Natural killer cell treated with Interleukin-12 subunit alpha and Interleukin-12 subunit beta and Interleukin-15 and Interleukin-18, amount 100 ng/mL, for 72 hours (primary cell): ENCODE measurements at regions not wholly inside any gene's neighbourhood (a gene's known extent, or its start where the extent isn't known, plus 50 kb on each side); places are given as distances from the start of the nearest gene placed in this dataset.

Source experiments
- ATAC-seq, 2 donors: fragments of 150-1000 bp; cut with Tn5 transposase in 1 of 2; sonication (Bioruptor Pico), chemical (Tn5 transposase) in 1 of 2; 2 replicates each; pipeline ENCODE4 v1.10.0; 2021
- DNase-seq: peaks from one replicate; pipeline ENCODE4 v3.0.0; 2022; ENCODE audit warnings: low spot score
- H3K27ac Mint-ChIP-seq, 2 donors: 1 replicate in 1 of 2; 2 replicates in 1 of 2; pipeline ENCODE4 v1.8.0; 2022; ENCODE audit warnings: mixed read lengths in 2 of 2, mild to moderate bottlenecking in 1 of 2, moderate library complexity in 1 of 2
- H3K27me3 Mint-ChIP-seq, 2 donors: 1 replicate in 1 of 2; 2 replicates in 1 of 2; pipeline ENCODE4 v1.8.0; 2022; ENCODE audit warnings: mixed read lengths in 2 of 2
- H3K36me3 Mint-ChIP-seq: one replicate; pipeline ENCODE4 v1.8.0; 2022; ENCODE audit warnings: mixed read lengths
- H3K4me1 Mint-ChIP-seq, 2 donors: 1 replicate in 1 of 2; 2 replicates in 1 of 2; pipeline ENCODE4 v1.8.0; 2022; ENCODE audit warnings: low read depth in 2 of 2, mixed read lengths in 2 of 2, mild to moderate bottlenecking in 1 of 2
- H3K4me3 Mint-ChIP-seq: one replicate; pipeline ENCODE4 v1.8.0; 2022; ENCODE audit warnings: mixed read lengths
- H3K9me3 Mint-ChIP-seq: 2 replicates; pipeline ENCODE4 v1.8.0; 2022; ENCODE audit warnings: mixed read lengths

DNA sequence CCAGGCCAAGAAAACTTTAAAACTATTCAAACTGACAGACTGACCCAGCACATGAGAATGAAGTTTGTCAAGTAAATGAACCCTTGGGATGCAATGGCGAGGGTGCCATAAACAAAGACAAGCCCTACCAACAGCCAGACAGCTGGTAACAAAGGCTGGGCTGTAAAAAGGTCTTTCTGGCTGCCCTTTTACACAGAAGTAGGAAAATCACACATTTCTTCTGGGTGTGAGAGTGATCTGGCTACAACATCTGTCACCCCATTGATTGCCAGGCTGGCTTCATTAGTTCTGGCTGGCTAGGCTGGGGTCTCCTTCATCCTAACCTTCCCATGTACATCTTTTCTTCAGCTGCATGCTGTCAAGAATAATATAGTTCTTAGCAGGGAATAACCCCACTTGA, 83.6 kb upstream of the FOXD3 start:
- Mint-ChIP-seq H3K9me3 (peaks cover 3% of the 10 kb centered on the region), H3K36me3 (no peaks in the 10 kb centered on the region), H3K4me3 (no peak overlapping the region), H3K4me1 (no peaks in the 10 kb centered on the region), H3K27ac (no peak overlapping the region), H3K27me3 (peaks cover 11 to 15% of the 10 kb centered on the region in 2 donors)
- ATAC-seq (no peak), DNase-seq (no peak)

DNA sequence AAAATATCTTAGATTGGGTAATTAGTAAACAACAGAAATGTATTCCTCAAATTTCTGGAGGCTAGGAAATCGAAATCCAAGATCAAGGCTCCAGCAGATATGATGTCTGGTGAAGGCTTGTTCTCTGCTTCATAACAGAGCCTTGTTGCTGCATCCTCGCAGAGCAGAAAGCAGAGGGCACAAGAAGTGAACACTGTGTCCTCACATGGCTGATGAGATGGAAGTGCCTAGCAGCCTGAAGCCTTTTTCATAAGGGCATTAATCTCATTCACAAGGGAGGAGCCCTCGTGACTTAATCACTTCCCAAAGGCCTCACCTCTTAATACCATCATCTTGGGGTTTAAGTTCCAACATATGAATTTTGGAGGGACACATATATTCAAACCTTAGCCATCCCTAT, 77.2 kb upstream of the FOXD3 start:
- no peak for ATAC-seq
- no peaks in the 10 kb centered on the region for H3K4me1 Mint-ChIP-seq
- H3K36me3 Mint-ChIP-seq = no peaks in the 10 kb centered on the region
- no peak overlapping the region for H3K27ac Mint-ChIP-seq
- H3K9me3 Mint-ChIP-seq = no peaks in the 10 kb centered on the region
- DNase-seq = no peak
- no peak overlapping the region for H3K4me3 Mint-ChIP-seq
- peaks cover 6 to 11% of the 10 kb centered on the region in 2 donors for H3K27me3 Mint-ChIP-seq

DNA sequence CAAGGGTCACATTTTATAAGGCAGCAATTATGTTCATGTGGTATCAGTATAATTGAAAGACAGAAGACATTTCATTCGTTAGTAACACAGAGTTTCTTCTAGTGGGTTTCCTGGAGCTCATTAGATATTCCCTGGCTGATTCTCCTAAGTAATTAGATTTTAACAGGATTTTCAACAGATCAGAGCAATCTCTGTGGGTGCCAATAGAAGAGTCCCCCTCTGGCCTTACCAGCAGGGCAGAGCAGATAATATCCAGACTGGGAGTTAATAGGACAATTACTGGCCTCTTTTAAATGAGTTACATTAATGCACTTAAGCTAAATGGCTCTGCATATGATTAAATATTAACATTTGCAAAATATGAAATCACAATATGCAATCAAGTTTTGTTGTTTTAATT, 74.2 kb upstream of the FOXD3 start:
- Mint-ChIP-seq H3K27ac (no peak overlapping the region), H3K27me3 (peaks cover 6 to 11% of the 10 kb centered on the region in 2 donors), H3K4me1 (no peaks in the 10 kb centered on the region), H3K4me3 (no peak overlapping the region), H3K36me3 (no peaks in the 10 kb centered on the region), H3K9me3 (no peaks in the 10 kb centered on the region)
- ATAC-seq = no peak
- no peak for DNase-seq

DNA sequence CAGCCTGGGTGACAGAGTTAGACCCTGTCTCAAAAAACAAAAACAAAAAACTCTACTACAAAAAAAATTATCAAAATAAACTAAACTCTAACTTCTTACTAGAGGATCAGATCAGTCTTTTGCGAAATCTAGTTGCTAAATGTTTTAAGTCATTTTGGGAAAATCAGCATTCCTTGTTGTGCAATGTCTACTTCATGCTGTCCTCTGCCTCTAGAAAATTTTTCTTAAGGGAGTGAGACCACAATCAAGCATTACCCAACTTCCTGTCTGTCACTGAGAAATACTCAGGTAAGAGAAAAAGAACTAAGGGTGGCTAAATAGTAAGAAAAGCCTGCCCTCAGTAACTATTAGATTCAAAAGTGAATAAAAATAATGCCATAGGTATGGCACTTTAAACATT, 67.2 kb upstream of the FOXD3 start:
- DNase-seq = no peak
- H3K4me1 Mint-ChIP-seq = no peaks in the 10 kb centered on the region
- peaks cover 5 to 6% of the 10 kb centered on the region in 2 donors for H3K27me3 Mint-ChIP-seq
- H3K4me3 Mint-ChIP-seq = no peak overlapping the region
- H3K27ac Mint-ChIP-seq = no peak overlapping the region
- no peaks in the 10 kb centered on the region for H3K9me3 Mint-ChIP-seq
- no peaks in the 10 kb centered on the region for H3K36me3 Mint-ChIP-seq
- no peak for ATAC-seq

DNA sequence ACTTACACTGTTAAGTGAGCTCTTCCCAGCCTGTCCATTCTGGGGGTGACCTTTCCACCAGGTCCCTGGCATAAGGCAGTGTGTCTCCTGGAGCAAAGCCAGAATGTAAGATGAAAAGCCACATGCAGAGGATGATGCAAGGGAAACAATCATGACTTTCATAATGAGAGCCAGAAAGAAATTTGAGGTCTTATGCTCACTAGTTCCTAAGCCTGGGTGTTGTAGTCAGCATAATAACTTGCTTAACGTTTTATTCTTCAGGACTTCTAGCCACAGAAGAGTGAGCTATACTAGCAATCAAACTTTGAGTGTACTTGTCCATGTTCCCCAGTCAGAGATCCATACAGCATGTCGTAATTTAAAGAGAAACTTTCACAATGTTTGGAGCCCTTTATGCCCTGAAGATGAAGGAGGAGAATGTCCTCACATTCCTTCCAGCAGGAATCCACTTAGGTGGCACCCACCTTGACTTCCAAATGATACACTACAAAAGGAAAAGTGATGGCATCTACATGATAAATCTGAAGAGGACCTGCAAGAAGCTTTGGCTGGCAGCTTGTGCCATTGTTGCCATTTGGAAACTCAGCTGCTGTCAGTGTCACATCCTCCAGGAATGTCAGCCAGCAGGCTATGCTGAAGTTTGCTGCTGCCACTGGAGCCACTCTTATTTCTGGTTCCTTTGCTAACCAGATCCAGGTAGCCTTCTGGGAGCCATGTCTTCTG, 60.5 kb upstream of the FOXD3 start:
- no peak overlapping the region for H3K4me3 Mint-ChIP-seq
- H3K27ac Mint-ChIP-seq = no peak overlapping the region
- H3K4me1 Mint-ChIP-seq = no peaks in the 10 kb centered on the region
- no peak for DNase-seq
- no peaks in the 10 kb centered on the region for H3K9me3 Mint-ChIP-seq
- H3K27me3 Mint-ChIP-seq = peaks cover 17 to 25% of the 10 kb centered on the region in 2 donors
- no peaks in the 10 kb centered on the region for H3K36me3 Mint-ChIP-seq
- ATAC-seq = no peak

DNA sequence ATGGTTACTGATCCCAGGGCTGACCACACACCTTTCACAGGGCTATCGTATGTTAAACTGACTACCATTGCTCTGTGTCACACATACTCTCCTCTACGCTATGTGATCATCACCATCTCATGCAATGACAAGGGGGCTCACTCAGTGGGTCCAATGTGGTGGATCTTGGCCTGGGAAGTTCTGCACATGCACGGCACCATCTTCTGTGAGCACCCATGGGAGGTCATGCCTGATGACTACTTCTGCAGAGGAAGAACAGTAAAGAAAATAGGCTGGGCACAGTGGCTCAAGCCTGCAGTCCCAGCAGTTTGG, 60.0 kb upstream of the FOXD3 start:
- Mint-ChIP-seq H3K9me3 (no peaks in the 10 kb centered on the region), H3K4me3 (no peak overlapping the region), H3K27ac (no peak overlapping the region), H3K36me3 (no peaks in the 10 kb centered on the region), H3K27me3 (peaks cover 17 to 25% of the 10 kb centered on the region in 2 donors), H3K4me1 (no peaks in the 10 kb centered on the region)
- DNase-seq (no peak), ATAC-seq (no peak)

DNA sequence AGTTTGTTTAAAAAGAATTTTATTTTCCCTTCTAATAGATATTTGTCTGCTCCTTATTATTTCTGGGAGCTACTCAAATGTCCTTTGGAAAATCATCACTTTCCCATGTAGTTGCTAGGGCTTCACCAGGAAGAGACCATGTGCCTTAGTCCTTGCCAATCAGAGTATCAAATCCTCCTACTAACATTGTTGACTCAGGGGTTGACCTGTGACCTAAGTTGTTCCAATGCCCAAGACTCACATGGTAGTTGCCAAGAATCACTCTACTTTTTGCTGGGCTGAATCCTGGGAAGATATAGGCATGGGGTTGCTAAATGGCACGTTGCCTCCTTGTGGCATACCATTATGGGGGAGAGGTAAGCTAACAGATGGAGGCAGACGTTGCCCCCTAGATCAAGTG, 58.2 kb upstream of the FOXD3 start:
- H3K27ac Mint-ChIP-seq = no peak overlapping the region
- no peaks in the 10 kb centered on the region for H3K9me3 Mint-ChIP-seq
- no peak for ATAC-seq
- no peak overlapping the region for H3K4me3 Mint-ChIP-seq
- no peaks in the 10 kb centered on the region for H3K4me1 Mint-ChIP-seq
- no peak for DNase-seq
- no peaks in the 10 kb centered on the region for H3K36me3 Mint-ChIP-seq
- peaks cover 21 to 31% of the 10 kb centered on the region in 2 donors for H3K27me3 Mint-ChIP-seq

DNA sequence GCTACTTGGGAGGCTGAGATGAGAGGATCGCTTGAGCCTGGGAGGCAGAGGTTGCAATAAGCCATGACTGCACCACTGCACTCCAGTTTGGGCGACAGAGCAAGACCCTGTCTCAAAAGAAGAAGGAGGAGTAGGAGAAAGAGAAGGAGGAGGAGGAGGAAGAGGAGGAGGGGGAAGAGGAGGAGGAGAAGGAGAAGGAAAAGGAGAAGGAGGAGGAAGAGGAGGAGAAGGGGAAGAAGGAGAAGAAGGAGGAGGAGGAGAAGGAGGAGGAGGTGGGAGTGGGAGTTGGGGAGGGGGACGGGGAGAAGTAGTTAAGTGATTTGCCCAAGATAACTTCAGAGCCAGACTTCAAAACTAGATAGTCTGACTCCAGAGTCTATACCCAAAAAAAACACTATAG, 55.5 kb upstream of the FOXD3 start:
- H3K36me3 Mint-ChIP-seq = no peaks in the 10 kb centered on the region
- no peak for ATAC-seq

DNA sequence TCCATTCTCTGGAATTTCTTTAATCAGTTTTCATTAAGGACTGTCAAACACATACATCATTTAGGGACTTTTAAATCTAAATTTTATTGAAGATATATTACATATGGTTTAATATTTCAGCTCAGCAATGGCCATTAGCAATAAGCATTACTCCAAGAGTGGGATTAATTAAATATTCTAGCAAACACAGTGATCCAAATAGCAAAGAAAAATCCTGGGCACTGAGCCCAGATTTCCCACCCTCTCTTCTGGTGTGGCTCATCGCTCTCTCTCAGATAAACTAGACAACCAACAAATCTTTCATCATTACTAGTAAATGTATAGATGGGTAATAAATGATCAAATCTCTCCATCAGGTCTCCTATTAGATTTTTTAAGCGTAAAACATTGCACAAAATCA, 53.5 kb upstream of the FOXD3 start:
- no peaks in the 10 kb centered on the region for H3K4me1 Mint-ChIP-seq
- H3K9me3 Mint-ChIP-seq = no peaks in the 10 kb centered on the region

More for the DNA sequence above, 55.5 kb upstream of the FOXD3 start:
- H3K9me3 Mint-ChIP-seq = no peaks in the 10 kb centered on the region
- H3K4me1 Mint-ChIP-seq = no peaks in the 10 kb centered on the region
- no peak overlapping the region for H3K27ac Mint-ChIP-seq
- H3K27me3 Mint-ChIP-seq = peaks cover 15 to 27% of the 10 kb centered on the region in 2 donors
- no peak for DNase-seq
- H3K4me3 Mint-ChIP-seq = no peak overlapping the region

DNA sequence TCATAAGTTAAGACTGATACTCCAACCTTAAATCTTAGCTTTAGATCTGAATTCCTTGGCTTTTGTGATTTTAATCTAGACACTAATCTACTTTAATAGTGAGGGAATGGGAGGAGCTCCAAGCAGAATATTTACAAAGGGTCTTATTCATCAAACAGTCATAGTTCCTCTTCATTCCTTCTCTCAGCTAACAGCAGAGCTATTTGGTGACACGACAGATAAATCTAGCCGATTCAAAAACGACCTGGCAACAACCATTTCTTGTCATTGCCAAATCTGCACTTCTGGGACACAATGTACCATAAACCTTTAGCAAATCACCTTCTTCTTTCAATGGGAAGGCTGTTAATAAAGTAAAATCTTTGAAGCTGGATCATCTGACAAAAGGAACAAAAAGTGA, 52.8 kb upstream of the FOXD3 start:
- DNase-seq = no peak
- Mint-ChIP-seq H3K27ac (no peak overlapping the region), H3K36me3 (no peaks in the 10 kb centered on the region), H3K9me3 (no peaks in the 10 kb centered on the region), H3K4me3 (no peak overlapping the region), H3K4me1 (no peaks in the 10 kb centered on the region), H3K27me3 (peaks cover 12 to 27% of the 10 kb centered on the region in 2 donors)
- ATAC-seq = no peak

More for the DNA sequence above, 53.5 kb upstream of the FOXD3 start:
- DNase-seq (no peak), ATAC-seq (no peak)
- Mint-ChIP-seq H3K4me3 (no peak overlapping the region), H3K27me3 (peaks cover 15 to 27% of the 10 kb centered on the region in 2 donors), H3K36me3 (no peaks in the 10 kb centered on the region), H3K27ac (no peak overlapping the region)
